Esophagus squamous epithelium (tissue), 4 donors: ENCODE measurements at regions not wholly inside any gene's neighbourhood (a gene's known extent, or its start where the extent isn't known, plus 50 kb on each side); places are given as distances from the start of the nearest gene placed in this dataset.

Experiments used
- POLR2A ChIP-seq, 4 donors: fragments of 450-650 bp; IDR thresholded peaks; one replicate each; pipeline ENCODE4 v1.6.1; 2017; ENCODE audit warnings: antibody characterized with exemption in 4 of 4, mild to moderate bottlenecking in 4 of 4, moderate library complexity in 3 of 4
- TF ChIP-seq, protein P1 (sequence below), 6 experiments: fragments of 450-650 bp in 4 of 6; fragments of 200-600 bp in 2 of 6; sonication (generic) in 2 of 6; IDR thresholded peaks; one replicate each; pipeline ENCODE4 v1.5.1; 2016 to 2019; ENCODE audit warnings: antibody characterized with exemption in 6 of 6, mild to moderate bottlenecking in 4 of 6, moderate library complexity in 4 of 6

DNA sequence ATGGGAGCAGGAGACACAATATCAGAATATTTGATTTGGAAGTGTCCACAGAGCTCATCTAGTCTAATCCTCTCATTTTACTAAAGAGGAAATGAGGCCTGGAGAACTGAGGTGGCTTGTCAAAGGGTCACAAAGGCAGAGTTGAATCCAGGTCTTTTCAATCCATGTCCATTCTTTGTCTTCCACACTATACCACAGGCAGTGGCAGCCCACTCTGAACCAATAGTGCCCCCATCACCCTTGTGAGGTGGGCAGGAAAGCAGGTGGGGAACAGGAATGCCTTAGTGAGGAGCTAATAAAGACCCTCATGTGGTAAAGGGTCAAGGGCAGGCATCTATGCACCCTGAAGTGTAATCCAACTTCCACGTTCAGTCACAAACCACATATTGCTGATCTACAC is 134.8 kb upstream of the EGLN3 start:
- TF ChIP-seq, protein P1, sequence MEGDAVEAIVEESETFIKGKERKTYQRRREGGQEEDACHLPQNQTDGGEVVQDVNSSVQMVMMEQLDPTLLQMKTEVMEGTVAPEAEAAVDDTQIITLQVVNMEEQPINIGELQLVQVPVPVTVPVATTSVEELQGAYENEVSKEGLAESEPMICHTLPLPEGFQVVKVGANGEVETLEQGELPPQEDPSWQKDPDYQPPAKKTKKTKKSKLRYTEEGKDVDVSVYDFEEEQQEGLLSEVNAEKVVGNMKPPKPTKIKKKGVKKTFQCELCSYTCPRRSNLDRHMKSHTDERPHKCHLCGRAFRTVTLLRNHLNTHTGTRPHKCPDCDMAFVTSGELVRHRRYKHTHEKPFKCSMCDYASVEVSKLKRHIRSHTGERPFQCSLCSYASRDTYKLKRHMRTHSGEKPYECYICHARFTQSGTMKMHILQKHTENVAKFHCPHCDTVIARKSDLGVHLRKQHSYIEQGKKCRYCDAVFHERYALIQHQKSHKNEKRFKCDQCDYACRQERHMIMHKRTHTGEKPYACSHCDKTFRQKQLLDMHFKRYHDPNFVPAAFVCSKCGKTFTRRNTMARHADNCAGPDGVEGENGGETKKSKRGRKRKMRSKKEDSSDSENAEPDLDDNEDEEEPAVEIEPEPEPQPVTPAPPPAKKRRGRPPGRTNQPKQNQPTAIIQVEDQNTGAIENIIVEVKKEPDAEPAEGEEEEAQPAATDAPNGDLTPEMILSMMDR (IDR thresholded peaks at IDR 0.05): no peak
- no peak for TF ChIP-seq POLR2A (IDR thresholded peaks at IDR 0.05)
